Muscle of leg (tissue), 3 donors: ENCODE measurements at regions not wholly inside any gene's neighbourhood (a gene's known extent, or its start where the extent isn't known, plus 50 kb on each side); places are given as distances from the start of the nearest gene placed in this dataset.

ENCODE experiments used
- DNase-seq: peaks from one replicate; pipeline ENCODE4 v3.0.0; 2013
- H3K27ac ChIP-seq: one replicate; pipeline ENCODE4 v1.5.1; 2013; ENCODE audit warnings: mild to moderate bottlenecking, low read length, control low read depth
- H3K27me3 ChIP-seq: one replicate; pipeline ENCODE4 v1.6.1; 2013; ENCODE audit warnings: low read length; ENCODE audit not compliant: control insufficient read depth, insufficient read depth
- H3K36me3 ChIP-seq: one replicate; pipeline ENCODE4 v1.6.1; 2013; ENCODE audit warnings: low read length; ENCODE audit not compliant: control insufficient read depth, insufficient read depth
- H3K4me1 ChIP-seq: one replicate; pipeline ENCODE4 v1.6.1; 2013; ENCODE audit warnings: low read length; ENCODE audit not compliant: control insufficient read depth, insufficient read depth
- H3K4me3 ChIP-seq: one replicate; pipeline ENCODE4 v1.5.1; 2013; ENCODE audit warnings: low read length, control low read depth
- H3K9me3 ChIP-seq: replicated peaks from 2 replicates; pipeline ENCODE4 v1.6.1; 2013; ENCODE audit warnings: low read depth, low read length; ENCODE audit not compliant: control insufficient read depth
- whole genome bisulfite sequencing: methylation state at CpG from one replicate; pipeline ENCODE4 v1.1.5; 2013; ENCODE audit warnings: missing lambda C conversion rate; ENCODE audit not compliant: insufficient coverage; 5-methylcytosine and 5-hydroxymethylcytosine counted together

DNA sequence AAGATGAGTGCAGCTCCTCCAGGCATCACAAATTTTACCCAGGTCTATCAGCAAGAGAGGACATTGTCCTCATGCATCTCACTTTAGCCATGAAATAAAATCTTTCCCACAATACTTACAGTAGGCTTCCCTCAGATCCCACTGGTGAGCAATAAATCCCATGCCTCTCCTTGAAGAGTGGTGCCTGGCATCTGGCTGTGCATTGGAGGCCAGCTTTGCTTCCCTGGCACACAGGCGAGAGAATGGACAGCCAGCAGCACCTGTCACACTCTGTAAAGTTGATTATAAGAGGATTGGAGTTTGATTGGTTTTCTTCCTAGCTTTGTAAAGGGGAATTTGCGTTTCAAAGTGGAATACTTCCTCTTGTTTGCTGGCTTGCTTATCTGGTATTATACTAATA is 1153.9 kb downstream of the AACS start:
- no peaks in the 10 kb centered on the region for H3K4me1 ChIP-seq
- H3K9me3 ChIP-seq: no peaks in the 10 kb centered on the region
- 80% methylated on average over 1 of the region's 2 CpGs for WGBS
- H3K27ac ChIP-seq: no peak overlapping the region
- H3K27me3 ChIP-seq: no peaks in the 10 kb centered on the region
- peak; percentile 6 for DNase-seq
- no peaks in the 10 kb centered on the region for H3K36me3 ChIP-seq
- H3K4me3 ChIP-seq: no peak overlapping the region

DNA sequence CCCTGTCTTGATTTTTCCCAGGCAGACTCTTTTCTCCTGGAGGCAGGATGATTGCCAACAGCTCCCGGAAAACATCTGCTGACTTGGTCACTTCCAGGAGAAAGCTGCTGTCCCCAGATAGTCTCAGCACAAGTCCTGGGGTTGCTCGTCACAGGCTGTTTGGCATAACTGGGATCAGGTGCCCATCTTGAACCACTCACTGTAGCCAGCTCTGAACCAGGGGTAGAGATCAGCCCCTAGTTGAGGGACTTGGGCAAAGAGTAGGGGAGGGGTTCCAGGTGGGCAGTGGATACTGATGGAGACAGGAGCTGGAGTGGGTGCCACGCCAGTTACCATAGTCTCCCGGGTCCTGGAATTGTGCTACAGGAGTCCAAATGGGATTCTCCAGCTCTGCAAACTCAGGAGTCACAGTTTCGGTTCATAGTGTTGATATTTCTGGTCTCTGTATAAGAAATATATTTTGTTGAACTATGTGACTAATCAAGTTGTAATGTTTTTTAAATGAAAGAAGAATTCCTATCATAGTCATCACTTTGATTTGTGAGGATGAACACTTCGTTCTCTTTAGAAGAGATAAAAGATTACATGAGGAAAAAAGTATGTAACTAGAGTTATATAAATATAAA is 1154.5 kb downstream of the AACS start:
- 40% methylated on average over 1 of the region's 6 CpGs for WGBS
- Histone ChIP-seq H3K27me3 (no peaks in the 10 kb centered on the region), H3K4me1 (no peaks in the 10 kb centered on the region), H3K9me3 (no peaks in the 10 kb centered on the region), H3K36me3 (no peaks in the 10 kb centered on the region), H3K4me3 (no peak overlapping the region), H3K27ac (no peak overlapping the region)
- DNase-seq: peak; percentile 16

DNA sequence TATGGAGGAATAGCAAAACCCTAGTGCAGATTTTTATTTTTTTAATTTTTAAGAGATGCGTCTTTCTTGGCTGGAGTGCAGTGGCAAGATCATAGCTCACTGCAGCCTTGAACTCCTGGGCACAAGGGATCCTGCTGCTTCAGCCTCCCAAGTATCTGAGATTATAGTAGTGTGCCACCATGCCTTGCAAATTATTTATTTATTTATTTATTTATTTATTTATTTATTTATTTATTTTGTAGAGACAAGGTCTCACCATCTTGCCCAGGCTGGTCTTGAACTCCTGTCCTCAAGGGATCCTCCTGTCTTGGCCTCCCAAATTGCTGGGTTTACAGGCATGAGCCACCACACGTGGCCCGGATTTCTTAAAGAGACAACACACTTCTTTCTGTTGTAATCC is 1158.8 kb downstream of the AACS start:
- no peaks in the 10 kb centered on the region for H3K9me3 ChIP-seq
- H3K4me1 ChIP-seq: no peaks in the 10 kb centered on the region
- no peaks in the 10 kb centered on the region for H3K36me3 ChIP-seq
- WGBS: 80% methylated on average over 1 of the region's 3 CpGs
- H3K4me3 ChIP-seq: no peak overlapping the region
- H3K27ac ChIP-seq: no peak overlapping the region
- no peaks in the 10 kb centered on the region for H3K27me3 ChIP-seq
- no peak for DNase-seq

DNA sequence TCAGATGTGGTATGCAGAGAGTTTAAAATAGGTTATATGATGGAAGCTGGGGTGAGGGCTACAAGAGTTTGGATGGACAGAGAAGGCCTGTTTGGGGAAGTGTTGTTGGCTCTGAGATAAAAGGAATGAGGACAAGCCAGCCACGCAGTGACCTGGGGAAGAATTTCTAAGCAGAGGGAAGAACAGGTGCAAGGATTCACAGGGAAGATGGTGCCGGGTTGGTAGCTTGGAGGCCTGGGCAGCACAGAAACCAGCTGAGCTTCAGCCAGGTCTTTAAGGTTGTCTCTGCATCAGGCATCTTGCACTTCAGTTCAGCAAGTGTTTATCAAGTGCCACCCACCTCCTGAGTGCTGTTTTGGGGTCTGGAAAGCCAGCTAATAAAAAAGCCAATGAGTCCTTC is 1163.7 kb downstream of the AACS start:
- no peaks in the 10 kb centered on the region for H3K9me3 ChIP-seq
- H3K36me3 ChIP-seq: no peaks in the 10 kb centered on the region
- WGBS: 75% methylated on average over 2 of the region's 2 CpGs
- no peaks in the 10 kb centered on the region for H3K27me3 ChIP-seq
- no peaks in the 10 kb centered on the region for H3K4me1 ChIP-seq
- no peak overlapping the region for H3K27ac ChIP-seq
- DNase-seq: peak; percentile 2
- no peak overlapping the region for H3K4me3 ChIP-seq

DNA sequence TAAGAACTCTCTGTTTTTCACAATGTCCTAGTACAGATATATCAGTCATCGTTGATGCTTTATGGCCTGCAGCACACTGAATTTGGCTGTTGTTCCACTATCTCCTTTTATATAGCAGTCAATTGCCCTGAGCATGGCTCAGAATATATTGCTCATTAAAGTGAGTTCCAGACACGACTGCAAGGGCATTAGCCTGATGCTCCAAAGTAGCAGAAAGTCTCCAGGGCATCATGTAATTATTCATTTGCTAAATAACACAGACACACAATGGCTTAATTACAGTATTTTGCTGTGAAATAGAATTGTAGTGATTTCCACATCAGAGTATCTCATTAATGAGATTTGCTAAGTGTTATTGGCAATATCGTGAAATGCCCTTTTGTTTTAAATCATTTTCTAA is 1167.5 kb downstream of the AACS start:
- no peaks in the 10 kb centered on the region for H3K9me3 ChIP-seq
- H3K36me3 ChIP-seq: no peaks in the 10 kb centered on the region
- H3K27ac ChIP-seq: no peak overlapping the region
- H3K27me3 ChIP-seq: no peaks in the 10 kb centered on the region
- 100% methylated on average over 1 of the region's 3 CpGs for WGBS
- H3K4me1 ChIP-seq: no peaks in the 10 kb centered on the region
- no peak overlapping the region for H3K4me3 ChIP-seq
- DNase-seq: no peak

DNA sequence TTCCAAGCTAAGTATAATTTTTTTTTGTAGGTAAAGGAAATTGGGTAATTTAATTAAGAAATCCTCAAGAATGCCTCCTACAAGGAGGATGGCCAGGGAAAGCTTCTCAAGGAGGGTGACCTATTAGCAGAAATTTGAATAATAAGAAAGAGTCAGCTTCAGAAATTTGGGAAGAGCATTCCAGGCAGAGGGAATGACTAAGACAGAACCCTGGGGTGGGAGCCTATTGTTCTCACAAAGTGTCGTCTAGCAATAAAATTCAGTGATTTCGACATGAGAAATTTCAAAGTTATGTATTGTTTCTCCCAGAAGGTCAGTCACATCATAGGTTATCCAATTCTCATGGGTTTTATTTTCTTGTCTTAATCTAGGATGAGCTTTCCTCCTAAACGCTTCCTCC is 1168.4 kb downstream of the AACS start:
- Histone ChIP-seq H3K27me3 (no peaks in the 10 kb centered on the region), H3K27ac (no peak overlapping the region), H3K4me1 (no peaks in the 10 kb centered on the region), H3K4me3 (no peak overlapping the region), H3K36me3 (no peaks in the 10 kb centered on the region), H3K9me3 (no peaks in the 10 kb centered on the region)
- DNase-seq: no peak
- 80% methylated on average over 1 of the region's 3 CpGs for WGBS

DNA sequence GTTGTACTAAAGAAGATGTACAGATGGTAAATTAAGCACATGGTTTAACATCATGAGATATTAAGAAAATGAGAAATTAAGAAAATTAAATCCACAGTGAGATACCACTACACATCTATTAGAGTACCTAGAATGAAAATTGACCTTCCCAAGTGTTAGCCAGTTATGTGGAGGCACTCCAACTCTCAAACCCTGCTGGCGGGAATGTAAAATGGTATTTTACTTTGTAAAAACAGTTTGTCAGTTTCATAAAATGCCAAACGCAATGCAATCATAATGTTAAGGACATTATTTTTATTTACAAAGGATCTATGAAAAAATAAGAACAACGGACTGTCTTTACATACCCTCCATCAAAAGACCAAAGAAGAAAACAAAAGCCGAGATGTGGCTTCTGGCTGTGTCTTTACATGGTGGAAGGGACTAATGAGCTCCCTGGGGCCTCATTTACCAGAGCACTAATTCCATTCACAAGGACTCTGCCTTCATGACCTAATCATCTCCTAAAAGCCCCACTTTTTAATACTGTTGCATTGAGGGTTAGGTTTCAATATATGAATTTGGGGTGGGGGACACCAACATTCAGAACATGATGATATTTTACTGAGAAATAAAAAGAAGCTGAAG is 1178.7 kb downstream of the AACS start:
- Histone ChIP-seq H3K36me3 (no peaks in the 10 kb centered on the region), H3K9me3 (no peaks in the 10 kb centered on the region), H3K27me3 (no peaks in the 10 kb centered on the region), H3K4me3 (no peak overlapping the region), H3K27ac (no peak overlapping the region), H3K4me1 (no peaks in the 10 kb centered on the region)
- no peak for DNase-seq
- no CpG with 5 or more reads among the region's 4 CpGs for WGBS

DNA sequence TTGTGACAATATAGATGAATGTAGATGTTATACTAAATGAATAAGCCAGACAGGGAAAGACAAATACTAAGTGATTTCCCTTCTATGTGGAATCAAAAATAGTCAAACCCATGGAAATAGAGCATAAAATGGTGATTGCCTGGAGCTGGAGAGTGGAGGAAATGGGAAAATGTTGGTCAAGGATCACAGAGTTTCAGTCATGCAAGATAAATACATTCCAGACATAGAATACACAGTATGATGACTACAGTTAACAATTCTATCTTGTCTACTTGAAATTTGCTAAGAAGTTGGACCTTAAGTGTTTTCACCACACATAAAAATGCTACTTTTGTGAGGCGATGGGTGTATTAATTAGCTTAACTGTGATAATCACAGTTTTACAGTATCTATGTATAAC is 1182.7 kb downstream of the AACS start:
- Histone ChIP-seq H3K36me3 (no peaks in the 10 kb centered on the region), H3K27me3 (no peaks in the 10 kb centered on the region), H3K9me3 (no peaks in the 10 kb centered on the region), H3K4me3 (no peak overlapping the region), H3K4me1 (no peaks in the 10 kb centered on the region), H3K27ac (no peak overlapping the region)
- DNase-seq: no peak
- WGBS: no CpG with 5 or more reads among the region's 1 CpG

DNA sequence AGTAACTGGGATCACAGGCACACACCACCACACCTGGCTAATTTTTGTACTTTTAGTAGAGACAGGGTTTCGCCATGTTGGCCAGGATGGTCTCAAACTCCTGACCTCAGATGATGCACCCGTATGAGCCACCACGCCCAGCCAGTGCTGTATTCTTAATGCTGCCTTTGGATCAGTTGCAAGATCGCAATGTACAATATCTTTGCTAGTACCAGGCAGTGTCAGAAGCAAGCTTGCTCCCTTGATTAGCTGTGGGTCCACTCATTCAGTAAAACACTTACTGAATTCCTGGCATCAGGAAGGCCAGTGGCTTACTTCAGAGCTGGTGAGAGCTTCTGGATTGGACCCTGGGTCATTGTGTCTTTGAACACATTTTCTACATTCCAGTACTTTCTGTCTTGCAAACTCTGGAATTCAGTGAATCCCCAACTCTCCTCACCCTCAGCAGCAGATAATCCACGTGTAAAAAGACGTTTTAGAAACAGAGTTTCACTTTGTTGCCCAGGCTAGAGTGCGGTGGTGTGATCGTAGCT is 1183.7 kb downstream of the AACS start:
- no peak overlapping the region for H3K27ac ChIP-seq
- no peak overlapping the region for H3K4me3 ChIP-seq
- H3K27me3 ChIP-seq: no peaks in the 10 kb centered on the region
- 78% methylated on average over 8 of the region's 8 CpGs for WGBS
- H3K9me3 ChIP-seq: no peaks in the 10 kb centered on the region
- H3K4me1 ChIP-seq: no peaks in the 10 kb centered on the region
- H3K36me3 ChIP-seq: no peaks in the 10 kb centered on the region
- DNase-seq: no peak

DNA sequence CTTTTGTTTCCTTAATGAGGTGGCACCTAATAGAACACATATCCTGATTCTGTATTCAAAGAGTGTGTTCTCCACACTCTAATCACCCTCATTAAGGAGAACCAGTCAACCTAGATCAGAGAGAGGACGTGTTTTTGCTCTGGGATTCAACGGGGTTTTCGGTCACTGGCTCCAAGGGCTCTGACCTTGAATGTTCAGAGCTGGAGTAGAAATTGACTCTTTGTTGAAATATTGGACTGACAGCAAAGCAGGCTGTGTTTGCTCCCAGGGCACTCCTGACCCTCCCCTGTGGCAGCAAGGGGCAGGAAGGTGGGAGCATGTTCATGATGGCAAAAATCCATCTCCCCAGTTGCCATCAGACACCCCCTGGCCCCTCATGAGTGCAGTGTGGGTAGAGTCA is 1193.0 kb downstream of the AACS start:
- no CpG with 5 or more reads among the region's 3 CpGs for WGBS
- no peaks in the 10 kb centered on the region for H3K36me3 ChIP-seq
- no peaks in the 10 kb centered on the region for H3K9me3 ChIP-seq
- no peak for DNase-seq
- H3K4me1 ChIP-seq: no peaks in the 10 kb centered on the region
- H3K27ac ChIP-seq: no peak overlapping the region
- H3K27me3 ChIP-seq: no peaks in the 10 kb centered on the region
- H3K4me3 ChIP-seq: no peak overlapping the region
